Type B pancreatic cell (in vitro differentiated cells): ENCODE measurements at regions not wholly inside any gene's neighbourhood (a gene's known extent, or its start where the extent isn't known, plus 50 kb on each side); places are given as distances from the start of the nearest gene placed in this dataset.

Experiments
- DNase-seq: peaks from one replicate; pipeline ENCODE4 v3.0.0; 2021; ENCODE audit warnings: mixed read lengths; ENCODE audit not compliant: unreplicated experiment; ENCODE audit errors: extremely low spot score
- H3K27ac Mint-ChIP-seq: 2 replicates; pipeline ENCODE4 v1.8.0; 2021; ENCODE audit warnings: mild to moderate bottlenecking, mixed read lengths
- H3K27me3 Mint-ChIP-seq: 2 replicates; pipeline ENCODE4 v1.8.0; 2021; ENCODE audit warnings: mixed read lengths
- H3K36me3 Mint-ChIP-seq: 2 replicates; pipeline ENCODE4 v1.8.0; 2021; ENCODE audit warnings: mixed read lengths
- H3K4me1 Mint-ChIP-seq: one replicate; pipeline ENCODE4 v1.8.0; 2021; ENCODE audit warnings: mixed read lengths; ENCODE audit not compliant: unreplicated experiment
- H3K4me3 Mint-ChIP-seq: 2 replicates; pipeline ENCODE4 v1.8.0; 2021; ENCODE audit warnings: mild to moderate bottlenecking, mixed read lengths
- H3K9me3 Mint-ChIP-seq: 2 replicates; pipeline ENCODE4 v1.8.0; 2021; ENCODE audit warnings: mixed read lengths
- CTCF ChIP-seq: fragments of 200-600 bp; sonication (generic); conservative IDR thresholded peaks from 2 replicates; pipeline ENCODE4 v1.5.0; 2021; ENCODE audit warnings: antibody characterized with exemption, mild to moderate bottlenecking

- H3K36me3 Mint-ChIP-seq, result peaks cover 4% of the 10 kb centered on the region
- no peaks in the 10 kb centered on the region for H3K27me3 Mint-ChIP-seq
- H3K27ac Mint-ChIP-seq, result no peak overlapping the region
- no peak overlapping the region for H3K4me3 Mint-ChIP-seq
- no peak for DNase-seq
- peaks cover 11% of the 10 kb centered on the region for H3K9me3 Mint-ChIP-seq
- no peaks in the 10 kb centered on the region for H3K4me1 Mint-ChIP-seq
- no peak for TF ChIP-seq CTCF
Observed at GRCh38 chr4:83205760-83206159, 78.8 kb downstream of the COQ2 start.

- Mint-ChIP-seq H3K27ac (no peak overlapping the region), H3K36me3 (peaks cover 4% of the 10 kb centered on the region), H3K27me3 (no peaks in the 10 kb centered on the region), H3K9me3 (peaks cover 11% of the 10 kb centered on the region), H3K4me3 (no peak overlapping the region), H3K4me1 (no peaks in the 10 kb centered on the region)
- DNase-seq, result no peak
- no peak for TF ChIP-seq CTCF
Observed at GRCh38 chr4:83204731-83205130, 79.9 kb downstream of the COQ2 start.

GRCh38 chr4:83201761-83202160 lies 82.8 kb downstream of the COQ2 start:
- no peak for TF ChIP-seq CTCF
- no peak overlapping the region for H3K27ac Mint-ChIP-seq
- H3K27me3 Mint-ChIP-seq, result no peaks in the 10 kb centered on the region

GRCh38 chr4:83197555-83198235 lies 83.2 kb upstream of the PLAC8 start:
- DNase-seq, result no peak

More at GRCh38 chr4:83201761-83202160, 82.8 kb downstream of the COQ2 start:
- Mint-ChIP-seq H3K4me1 (no peaks in the 10 kb centered on the region), H3K9me3 (no peaks in the 10 kb centered on the region), H3K36me3 (no peaks in the 10 kb centered on the region), H3K4me3 (no peak overlapping the region)
- no peak for DNase-seq

GRCh38 chr4:83196921-83197320 lies 82.4 kb upstream of the PLAC8 start:
- Mint-ChIP-seq H3K27ac (no peak overlapping the region), H3K36me3 (no peaks in the 10 kb centered on the region), H3K27me3 (no peaks in the 10 kb centered on the region), H3K9me3 (no peaks in the 10 kb centered on the region), H3K4me1 (no peaks in the 10 kb centered on the region), H3K4me3 (no peak overlapping the region)
- no peak for DNase-seq
- no peak for TF ChIP-seq CTCF

More at GRCh38 chr4:83197555-83198235, 83.2 kb upstream of the PLAC8 start:
- no peaks in the 10 kb centered on the region for H3K27me3 Mint-ChIP-seq
- no peaks in the 10 kb centered on the region for H3K9me3 Mint-ChIP-seq
- no peak for TF ChIP-seq CTCF
- H3K4me3 Mint-ChIP-seq, result no peak overlapping the region
- H3K27ac Mint-ChIP-seq, result no peak overlapping the region
- H3K36me3 Mint-ChIP-seq, result no peaks in the 10 kb centered on the region
- H3K4me1 Mint-ChIP-seq, result no peaks in the 10 kb centered on the region
